ENCODE measurements at regions not wholly inside any gene's neighbourhood (a gene's known extent, or its start where the extent isn't known, plus 50 kb on each side); places are given as distances from the start of the nearest gene placed in this dataset.

DNA sequence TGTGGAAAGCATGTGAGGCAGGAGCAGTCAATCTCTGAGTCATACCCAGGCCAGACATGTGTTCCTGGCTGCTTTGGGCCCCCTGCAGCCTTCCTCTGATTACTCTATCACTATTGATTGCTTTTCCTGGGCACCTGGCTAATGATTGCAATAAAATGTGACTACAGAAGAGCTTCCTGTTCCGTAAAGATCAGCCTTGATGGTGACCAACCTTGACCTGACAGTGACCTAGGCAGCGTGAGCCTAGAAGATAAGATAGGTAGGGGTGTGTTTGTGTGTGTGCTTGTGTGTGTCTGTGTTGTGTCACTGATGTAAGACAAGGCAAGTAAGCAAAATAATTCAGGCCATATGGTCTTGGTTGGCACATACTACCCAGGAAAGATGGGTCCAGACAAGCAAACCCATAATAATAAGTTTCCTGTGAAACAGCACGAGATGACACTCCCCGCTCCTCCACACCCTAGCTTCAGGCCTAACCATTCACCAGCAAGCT lies 367.7 kb upstream of the CDH11 start:
- H2BK120ac ChIP-seq (replicated peaks; ENCODE audit: low read depth, low read length) = no peak overlapping the region
- H2BK5ac ChIP-seq (ENCODE audit: low read depth, low read length) = no peak overlapping the region
- no peak overlapping the region for H3K14ac ChIP-seq (ENCODE audit: insufficient read length)
- TF ChIP-seq CBX5 (IDR thresholded peaks at IDR 0.05; ENCODE audit: low read depth, low read length) (no peak), CHD2 (IDR thresholded peaks at IDR 0.05; ENCODE audit: low read length) (no peak), CEBPB (IDR thresholded peaks at IDR 0.05; ENCODE audit: low read depth, low read length) (no peak), JUND (IDR thresholded peaks at IDR 0.05; ENCODE audit: low read length) (no peak), SRF (IDR thresholded peaks at IDR 0.05; ENCODE audit: low read depth, low read length) (no peak), YY1 (IDR thresholded peaks at IDR 0.05; ENCODE audit: low read depth, low read length) (no peak), TAF7 (optimal IDR thresholded peaks at IDR 0.05; ENCODE audit: borderline replicate concordance, low read depth, low read length) (no peak), SP2 (IDR thresholded peaks at IDR 0.05; ENCODE audit: low read length) (no peak), NRF1 (IDR thresholded peaks at IDR 0.05; ENCODE audit: low read depth, low read length) (no peak), GABPA (IDR thresholded peaks at IDR 0.05; ENCODE audit: borderline replicate concordance, insufficient read depth, low read length) (no peak)
- H3K9ac ChIP-seq (replicated peaks in 1 of 4; ENCODE audit: extremely low read depth in 1 of 4, low read depth in 3 of 4, low read length in 3 of 4) = no peak overlapping the region
- ChIA-PET CTCF (ENCODE audit: partially characterized antibody) (no interaction called here), POLR2A (ENCODE audit: partially characterized antibody) (no interaction called here)
- no peak overlapping the region for H2BK15ac ChIP-seq (ENCODE audit: low read length)
- 89% methylated on average over 4 of the region's 4 CpGs; no CpG with 5 or more reads in 1 of the 2 experiments for whole genome bisulfite sequencing, 2 experiments (ENCODE audit: extremely low coverage in 1 of 2, insufficient coverage in 1 of 2, insufficient read length in 1 of 2, insufficient replicate concordance in 2 of 2, low coverage in 1 of 2, low lambda C conversion rate in 2 of 2, missing lambda C conversion rate in 1 of 2)
- H3K27ac ChIP-seq (ENCODE audit: low read depth, low read length) = no peak overlapping the region
- no peak overlapping the region for H4K5ac ChIP-seq (ENCODE audit: insufficient read length, low read depth, low read length)
- no peak overlapping the region for H4K8ac ChIP-seq (ENCODE audit: extremely low read depth, insufficient read depth, low read length)
- H3K23ac ChIP-seq (ENCODE audit: insufficient read length) = no peak overlapping the region
- H3K9me3 ChIP-seq (ENCODE audit: insufficient read depth in 2 of 2, low read depth in 1 of 2, low read length in 1 of 2) = no peaks in the 10 kb centered on the region
- no peak overlapping the region for H3K4ac ChIP-seq (replicated peaks; ENCODE audit: insufficient read length, low read depth, low read length)
- no peak overlapping the region for H3K18ac ChIP-seq (ENCODE audit: extremely low read depth, low read length)
- H2AFZ ChIP-seq (ENCODE audit: low read length) = no peak overlapping the region
- H2AK5ac ChIP-seq (ENCODE audit: low read depth, low read length) = no peak overlapping the region
- no peaks in the 10 kb centered on the region for H3K23me2 ChIP-seq (ENCODE audit: low read depth, low read length)
- H3K4me3 ChIP-seq (ENCODE audit: extremely low read depth in 1 of 4, insufficient read depth in 2 of 4, low read depth in 3 of 4, low read length in 4 of 4) = no peak overlapping the region
- no peak overlapping the region for H2BK12ac ChIP-seq (ENCODE audit: low read depth, low read length)
- DNase-seq (ENCODE audit: low read depth in 1 of 2, low spot score in 2 of 2) = no peak
- peaks cover 0 to 5% (median 2%) of the 10 kb centered on the region in 4 experiments; a peak in 3 of 7 replicates for H3K4me1 ChIP-seq (replicated peaks in 1 of 4; ENCODE audit: control insufficient read depth in 3 of 4, insufficient read depth in 4 of 4, low read length in 3 of 4)
- no peaks in the 10 kb centered on the region for H3K79me2 ChIP-seq (ENCODE audit: control insufficient read depth in 1 of 2, insufficient read depth in 2 of 2, low read length in 2 of 2)
- H2BK20ac ChIP-seq (ENCODE audit: low read length) = peak overlapping the region; percentile 9; the same call in 1 of the 2 replicates
- H4K20me1 ChIP-seq (replicated peaks in 1 of 2; ENCODE audit: control insufficient read depth in 1 of 2, insufficient read depth in 2 of 2, low read length in 2 of 2) = no peaks in the 10 kb centered on the region
- H3K4me2 ChIP-seq (ENCODE audit: insufficient read depth in 1 of 2, low read depth in 2 of 2, low read length in 2 of 2) = no peak overlapping the region
- no peak overlapping the region for H4K91ac ChIP-seq (replicated peaks; ENCODE audit: insufficient read length, low read length)
- no peaks in the 10 kb centered on the region for H3K36me3 ChIP-seq (ENCODE audit: control insufficient read depth in 2 of 4, insufficient read depth in 4 of 4, low read length in 3 of 4)
- FAIRE-seq = no peak
- no peak overlapping the region for H3K56ac ChIP-seq (replicated peaks; ENCODE audit: insufficient read length, low read depth, low read length)
- no peaks in the 10 kb centered on the region for H3K79me1 ChIP-seq (ENCODE audit: low read depth, low read length)
- H3K27me3 ChIP-seq (replicated peaks in 1 of 4; ENCODE audit: control insufficient read depth in 3 of 4, extremely low read depth in 1 of 4, insufficient read depth in 3 of 4, low read length in 3 of 4) = no peaks in the 10 kb centered on the region

Data from H1 (cell line).